Choroid plexus epithelial cell (primary cell): ENCODE measurements at regions not wholly inside any gene's neighbourhood (a gene's known extent, or its start where the extent isn't known, plus 50 kb on each side); places are given as distances from the start of the nearest gene placed in this dataset.
"Not testable (repeated sequence)": the region's sequence is repeated elsewhere in the genome, so short reads cannot be mapped to it uniquely, and the experiment has no call there.

Experiments
- DNase-seq: peaks from one replicate; pipeline ENCODE4 v3.0.0-alpha.2; 2010; ENCODE audit warnings: low read depth
- H3K4me3 ChIP-seq: 2 replicates; pipeline ENCODE4 v1.5.1; 2011; ENCODE audit warnings: low read depth, mild to moderate bottlenecking, control low read depth, low read length, moderate library complexity
- CTCF ChIP-seq: conservative IDR thresholded peaks from 2 replicates; pipeline ENCODE4 v1.5.1; 2011; ENCODE audit warnings: low read depth, mild to moderate bottlenecking, control low read depth, inconsistent platforms, low read length, moderate library complexity

DNA sequence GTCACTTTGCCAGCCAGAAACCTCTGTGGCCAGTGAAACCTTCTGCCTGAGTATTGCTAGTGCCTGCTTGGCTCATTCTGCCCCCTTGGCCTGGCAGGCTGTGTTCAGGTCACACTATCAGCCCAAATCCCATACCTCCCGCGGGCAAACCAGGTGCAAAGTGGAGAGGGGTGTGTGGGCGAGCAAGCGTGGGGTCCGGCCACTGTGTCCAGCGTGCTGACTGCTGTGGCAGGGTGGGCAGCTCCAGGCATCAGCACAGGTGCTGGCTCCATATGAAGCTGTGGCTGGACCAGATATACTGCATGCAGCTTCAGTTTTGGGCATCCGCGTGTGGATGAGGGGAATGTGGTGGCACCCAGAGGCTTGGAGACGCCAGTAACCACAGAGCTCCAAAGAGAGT, 576.5 kb upstream of the EDIL3 start:
- no peak for DNase-seq
- H3K4me3 ChIP-seq, result no peak overlapping the region

DNA sequence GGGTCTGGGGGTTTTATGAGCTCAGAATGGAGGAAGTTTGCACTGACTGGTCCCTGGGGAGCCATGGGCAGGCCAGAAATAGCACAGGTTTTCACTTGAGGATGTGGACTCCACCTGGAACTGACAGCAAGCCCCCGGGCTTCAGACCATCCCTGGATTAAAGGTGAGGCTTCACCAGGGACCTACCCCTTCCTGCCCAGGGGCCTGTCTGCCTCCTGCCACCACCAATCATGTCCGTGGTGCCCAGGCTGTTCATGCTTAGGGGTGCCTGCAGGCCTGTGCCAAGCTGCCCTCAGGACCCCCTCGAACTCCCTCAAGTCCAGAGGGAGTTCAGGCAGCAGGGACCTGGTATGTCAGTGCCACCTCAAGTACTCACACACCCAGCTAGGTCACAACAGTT, 577.2 kb upstream of the EDIL3 start:
- DNase-seq, result no peak
- no peak for TF ChIP-seq CTCF
- no peak overlapping the region for H3K4me3 ChIP-seq

More for the DNA sequence above, 576.5 kb upstream of the EDIL3 start:
- no peak for TF ChIP-seq CTCF

DNA sequence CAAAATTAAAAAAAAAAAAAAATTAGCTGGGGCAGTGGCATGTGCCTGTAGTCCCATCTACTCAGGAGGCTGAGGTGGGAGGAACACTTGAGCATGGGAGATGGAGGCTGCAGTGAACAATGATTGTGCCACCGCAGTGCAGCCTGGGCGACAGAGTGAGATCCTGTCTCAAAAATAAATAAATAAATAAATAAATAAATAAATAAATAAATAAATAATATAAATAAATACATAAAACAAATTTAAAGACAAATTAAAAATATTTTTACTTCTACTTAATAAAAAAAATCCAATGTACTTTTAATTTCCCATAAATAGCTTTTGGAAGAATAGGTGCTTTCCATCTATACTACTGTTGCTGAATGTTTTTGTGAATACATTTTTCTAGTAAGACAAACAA, 598.4 kb upstream of the EDIL3 start:
- no peak for TF ChIP-seq CTCF

GRCh38 chr5:84985148-84985547, 600.5 kb upstream of the EDIL3 start:
- DNase-seq, result no peak
- no peak for TF ChIP-seq CTCF
- H3K4me3 ChIP-seq, result no peak overlapping the region

More for the DNA sequence above, 598.4 kb upstream of the EDIL3 start:
- no peak overlapping the region for H3K4me3 ChIP-seq
- DNase-seq, result no peak

DNA sequence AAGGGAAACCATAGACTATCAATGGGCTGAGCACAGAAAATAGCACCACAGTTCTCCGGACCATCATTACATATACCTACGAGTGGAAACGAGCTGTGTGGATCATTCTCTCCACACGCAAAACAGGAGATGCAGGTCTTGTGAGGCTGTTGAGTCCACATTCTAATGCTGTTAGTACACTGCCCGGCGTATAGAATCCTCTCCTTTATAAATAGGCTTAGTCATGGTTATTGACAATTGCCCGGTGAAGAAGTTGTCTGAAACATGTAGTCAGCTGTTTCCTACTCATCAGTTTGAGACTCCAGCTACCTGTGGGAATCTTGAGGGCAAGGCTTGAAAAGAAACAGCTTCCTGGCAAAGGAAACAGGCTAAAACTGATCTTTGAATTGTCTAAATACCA, 602.0 kb upstream of the EDIL3 start:
- no peak overlapping the region for H3K4me3 ChIP-seq
- DNase-seq, result no peak
- TF ChIP-seq CTCF, result no peak

GRCh38 chr5:85000671-85001070, 616.0 kb upstream of the EDIL3 start:
- TF ChIP-seq CTCF, result no peak
- no peak overlapping the region for H3K4me3 ChIP-seq
- peak; percentile 3 for DNase-seq

- not testable (repeated sequence) for H3K4me3 ChIP-seq, DNase-seq
Measured at GRCh38 chr5:85002026-85002425, 617.3 kb upstream of the EDIL3 start.
